AG09319 (cell line): ENCODE measurements at regions not wholly inside any gene's neighbourhood (a gene's known extent, or its start where the extent isn't known, plus 50 kb on each side); places are given as distances from the start of the nearest gene placed in this dataset.
"Not testable (repeated sequence)": the region's sequence is repeated elsewhere in the genome, so short reads cannot be mapped to it uniquely, and the experiment has no call there.

Experiments used
- DNase-seq: peaks from one replicate; pipeline ENCODE4 v3.0.0-alpha.2; 2010; ENCODE audit warnings: low read depth; ENCODE audit errors: extremely low read depth
- TF ChIP-seq, protein P1 (sequence below): IDR thresholded peaks from 2 replicates; pipeline ENCODE4 v1.5.1; 2011; ENCODE audit warnings: low read depth, mild to moderate bottlenecking, inconsistent platforms, low read length, moderate library complexity

DNA sequence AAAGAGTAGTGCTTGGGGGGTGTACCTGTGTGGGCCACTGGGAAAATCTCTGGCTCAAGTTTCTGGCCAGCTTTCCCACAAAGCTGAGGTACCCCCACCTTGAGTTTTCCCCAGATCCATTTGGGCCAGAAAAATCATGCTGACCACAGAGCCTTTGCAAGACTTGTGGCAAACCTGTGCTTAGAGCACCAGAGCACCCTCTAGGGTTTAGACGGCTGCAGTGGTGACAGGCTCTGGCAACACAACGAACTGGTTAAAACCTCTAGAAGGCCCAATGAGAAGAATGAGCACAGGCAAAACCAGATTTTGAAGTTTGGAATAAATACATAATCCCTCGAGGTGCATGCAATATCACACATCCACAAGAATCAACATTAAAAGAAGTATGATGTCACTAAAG is 290.7 kb upstream of the FOLH1 start:
- TF ChIP-seq, protein P1, sequence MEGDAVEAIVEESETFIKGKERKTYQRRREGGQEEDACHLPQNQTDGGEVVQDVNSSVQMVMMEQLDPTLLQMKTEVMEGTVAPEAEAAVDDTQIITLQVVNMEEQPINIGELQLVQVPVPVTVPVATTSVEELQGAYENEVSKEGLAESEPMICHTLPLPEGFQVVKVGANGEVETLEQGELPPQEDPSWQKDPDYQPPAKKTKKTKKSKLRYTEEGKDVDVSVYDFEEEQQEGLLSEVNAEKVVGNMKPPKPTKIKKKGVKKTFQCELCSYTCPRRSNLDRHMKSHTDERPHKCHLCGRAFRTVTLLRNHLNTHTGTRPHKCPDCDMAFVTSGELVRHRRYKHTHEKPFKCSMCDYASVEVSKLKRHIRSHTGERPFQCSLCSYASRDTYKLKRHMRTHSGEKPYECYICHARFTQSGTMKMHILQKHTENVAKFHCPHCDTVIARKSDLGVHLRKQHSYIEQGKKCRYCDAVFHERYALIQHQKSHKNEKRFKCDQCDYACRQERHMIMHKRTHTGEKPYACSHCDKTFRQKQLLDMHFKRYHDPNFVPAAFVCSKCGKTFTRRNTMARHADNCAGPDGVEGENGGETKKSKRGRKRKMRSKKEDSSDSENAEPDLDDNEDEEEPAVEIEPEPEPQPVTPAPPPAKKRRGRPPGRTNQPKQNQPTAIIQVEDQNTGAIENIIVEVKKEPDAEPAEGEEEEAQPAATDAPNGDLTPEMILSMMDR: no peak
- DNase-seq: no peak

DNA sequence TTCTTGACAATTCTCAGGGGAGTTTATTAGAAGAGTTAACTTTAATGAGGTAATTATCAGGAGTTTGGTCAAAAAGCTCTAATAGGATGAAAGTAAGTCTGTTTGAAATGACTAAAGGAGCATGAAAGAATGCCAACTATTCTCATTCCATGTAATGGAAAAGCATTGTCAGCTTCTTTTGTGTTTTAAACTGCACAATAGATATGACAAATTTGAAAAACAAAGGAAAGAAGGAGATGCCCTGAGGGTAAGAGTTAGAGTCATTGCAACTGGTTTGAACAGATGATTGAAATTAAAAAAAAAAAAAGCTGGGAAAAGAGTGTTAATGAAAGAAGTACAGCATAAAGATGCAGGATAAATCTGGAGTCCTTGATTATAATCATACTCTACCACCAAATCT is 296.8 kb upstream of the FOLH1 start:
- DNase-seq: no peak
- TF ChIP-seq, protein P1: no peak

DNA sequence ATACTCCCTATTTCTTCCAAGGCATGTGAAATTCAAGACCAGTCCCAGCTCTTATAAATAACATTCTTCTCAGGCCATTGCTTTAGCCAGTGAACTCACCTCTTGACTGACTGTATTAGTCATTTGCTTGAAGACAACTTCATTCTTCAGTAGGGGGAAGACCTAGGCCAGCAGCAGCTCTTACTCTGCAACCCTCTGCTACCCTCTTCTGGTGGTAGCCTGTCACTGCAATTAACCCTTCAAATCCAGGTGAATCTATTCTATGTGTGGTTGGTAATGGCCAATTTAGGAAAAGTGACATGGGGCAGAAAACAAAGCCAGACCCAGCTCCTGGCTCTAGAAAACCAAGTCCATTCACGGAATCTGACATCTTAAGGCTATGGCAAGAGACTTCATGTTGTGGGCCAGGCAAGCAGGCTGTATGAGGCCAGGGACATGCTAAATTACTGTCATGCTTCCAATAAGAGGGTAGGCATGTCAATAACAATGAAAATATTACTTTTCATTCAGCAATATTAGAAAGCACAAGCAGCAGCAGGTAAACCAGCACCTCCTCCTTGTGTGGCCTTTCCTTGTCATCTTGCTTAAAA is 317.9 kb upstream of the FOLH1 start:
- DNase-seq: not testable (repeated sequence)
- TF ChIP-seq, protein P1: peak; percentile 31

DNA sequence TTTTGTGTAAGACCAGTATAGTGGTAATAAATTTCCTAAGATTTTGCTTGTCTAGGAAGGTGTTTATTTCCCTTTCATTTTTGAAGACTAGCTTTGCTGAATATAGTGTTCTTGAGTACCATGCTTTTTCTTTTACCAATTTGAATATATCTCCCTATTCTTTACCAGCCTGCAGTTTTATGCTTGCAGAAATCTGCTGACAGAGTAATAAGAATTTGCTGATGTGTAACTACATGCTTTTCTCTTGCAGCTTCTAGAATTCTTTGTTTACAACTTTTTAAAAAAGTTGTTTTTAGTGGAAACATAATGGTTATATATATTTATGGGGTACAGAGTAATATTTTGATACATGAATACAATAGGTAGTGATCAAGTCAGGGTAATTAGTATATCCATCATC is 324.8 kb upstream of the FOLH1 start:
- DNase-seq: no peak
- TF ChIP-seq, protein P1: no peak

DNA sequence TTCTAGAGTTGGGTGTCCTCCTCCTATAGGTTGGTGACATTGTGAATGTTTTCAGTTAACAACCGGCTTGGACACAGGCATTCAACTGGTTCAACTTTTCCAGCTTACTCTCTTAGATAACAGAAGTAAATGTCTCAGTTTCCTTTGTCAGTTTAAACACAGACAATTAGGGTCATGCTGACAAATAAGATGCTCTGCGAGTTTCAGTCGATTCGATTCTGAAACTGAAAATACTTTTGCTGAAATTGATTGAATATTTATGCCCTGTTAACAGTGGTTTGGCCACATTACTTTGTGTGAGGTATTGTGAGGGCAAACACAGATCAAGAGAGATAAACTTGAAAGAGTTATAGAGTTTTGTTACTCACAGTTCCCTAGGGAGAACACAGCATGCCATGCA is 330.5 kb upstream of the FOLH1 start:
- DNase-seq: not testable (repeated sequence)

DNA sequence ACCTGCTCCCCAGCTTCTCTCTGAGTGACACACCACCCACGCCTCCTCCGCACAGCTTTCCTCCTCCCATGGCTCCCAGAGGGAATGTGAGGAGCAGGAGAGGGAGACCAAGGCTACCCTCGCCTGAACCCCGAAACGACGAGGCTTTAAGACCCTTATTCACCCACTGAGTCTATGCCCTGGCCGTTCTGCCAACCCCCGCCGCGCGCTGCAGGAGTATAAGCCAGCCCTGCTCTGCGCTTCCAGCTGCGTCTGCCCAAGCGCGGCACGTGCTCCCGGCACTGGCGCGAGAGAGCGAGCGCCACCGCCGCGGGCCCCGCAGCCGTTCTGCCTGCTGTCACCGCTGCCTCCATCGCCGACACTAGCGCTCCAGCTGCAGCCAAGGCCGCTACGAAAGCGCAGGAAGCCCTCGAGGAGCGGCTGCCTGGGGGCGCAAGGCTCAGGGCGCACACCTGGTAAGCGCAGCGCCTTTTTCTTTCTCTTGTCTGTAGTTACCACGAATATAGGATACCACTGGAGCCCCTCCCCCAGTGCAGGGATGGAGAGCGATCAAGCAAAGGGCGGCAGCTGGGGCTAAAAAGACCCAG is 350.0 kb upstream of the FOLH1 start:
- not testable (repeated sequence) for DNase-seq

DNA sequence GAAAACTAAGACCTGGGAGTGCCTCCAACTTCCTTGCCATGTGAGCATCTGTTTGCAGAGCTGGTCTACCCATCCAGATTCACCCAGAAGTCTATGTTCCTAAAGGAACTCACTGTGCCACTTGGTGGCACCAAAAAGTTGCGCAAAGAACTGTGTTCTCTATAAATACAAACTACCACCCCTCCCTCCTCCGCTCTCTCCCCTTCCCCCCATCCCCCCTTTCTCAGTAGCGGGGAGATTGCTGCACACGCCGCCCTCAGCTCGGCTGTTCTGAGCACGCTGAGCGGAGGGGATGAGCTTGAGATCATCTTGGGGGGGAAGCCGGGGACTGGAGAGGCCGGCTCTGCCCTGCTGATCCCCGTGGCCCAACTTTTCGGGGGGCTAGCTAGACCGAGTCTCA is 352.2 kb upstream of the FOLH1 start:
- not testable (repeated sequence) for DNase-seq

DNA sequence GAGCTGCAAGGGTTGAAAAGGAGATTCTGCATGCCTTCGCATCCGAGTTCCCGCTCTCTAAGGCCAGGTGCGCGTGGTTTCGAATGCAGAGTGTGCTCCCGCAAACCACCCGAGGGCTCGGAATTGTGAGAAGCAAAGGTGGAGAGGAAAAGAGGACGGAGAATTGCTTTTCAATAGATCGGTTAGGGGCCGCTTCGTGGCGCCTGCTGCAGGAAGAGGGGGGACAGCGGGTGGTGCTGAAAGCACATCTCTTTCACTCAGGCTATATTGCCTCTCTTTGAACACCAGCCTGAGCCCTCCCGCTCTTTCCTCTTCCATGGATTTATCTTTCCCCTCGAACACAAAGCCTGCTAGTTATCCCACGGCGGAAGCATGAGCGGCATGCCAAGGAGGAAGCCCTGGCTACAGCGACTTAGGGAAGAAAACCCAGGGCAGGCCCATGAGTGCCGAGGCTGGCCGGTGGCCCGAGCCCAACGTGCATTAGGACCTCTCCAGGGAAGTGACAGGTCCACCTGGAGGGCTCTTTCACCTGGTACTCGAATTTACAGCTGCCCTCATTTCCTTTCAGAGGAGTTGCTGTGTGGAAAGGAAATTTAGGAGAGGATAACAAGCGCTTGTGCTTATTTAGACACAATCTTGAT is 353.0 kb upstream of the FOLH1 start:
- DNase-seq: not testable (repeated sequence)

DNA sequence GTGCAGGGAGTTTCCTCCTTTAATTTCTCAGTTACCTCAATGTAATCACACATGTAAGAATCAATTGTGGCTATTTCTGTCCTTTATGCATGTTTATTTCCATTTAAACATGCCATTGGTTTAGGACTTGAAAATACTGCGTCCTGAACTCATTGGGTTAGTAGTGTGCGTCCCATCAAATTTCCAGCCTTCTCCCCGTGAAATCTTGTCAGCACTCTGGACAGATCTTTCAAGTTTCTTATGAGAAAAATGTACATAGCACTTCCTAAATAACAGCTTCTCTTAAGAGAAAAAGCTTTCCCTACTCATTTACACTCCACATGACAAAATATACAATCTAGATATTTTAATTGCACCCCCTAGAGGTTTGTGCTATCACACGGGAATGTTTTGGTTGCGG is 353.9 kb upstream of the FOLH1 start:
- not testable (repeated sequence) for DNase-seq

DNA sequence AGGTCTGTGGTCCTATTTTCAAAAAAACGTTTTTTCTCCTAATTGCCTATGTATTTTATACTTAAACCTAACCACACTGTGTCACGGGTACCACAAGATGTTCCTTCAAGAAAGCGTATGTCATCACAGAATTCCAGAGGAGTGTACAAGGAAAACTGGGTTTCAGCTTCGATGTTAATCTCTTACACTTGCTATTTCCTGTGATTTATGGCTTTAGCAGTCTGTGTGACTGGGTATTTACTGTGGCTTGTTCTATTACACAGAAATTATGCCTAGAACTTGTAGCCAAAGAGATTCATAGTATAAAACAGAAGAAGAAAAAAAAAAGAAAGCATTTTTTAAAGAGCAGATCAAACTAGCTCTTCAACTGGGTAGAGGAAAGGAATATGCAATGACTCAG is 371.1 kb upstream of the FOLH1 start:
- DNase-seq: not testable (repeated sequence)

DNA sequence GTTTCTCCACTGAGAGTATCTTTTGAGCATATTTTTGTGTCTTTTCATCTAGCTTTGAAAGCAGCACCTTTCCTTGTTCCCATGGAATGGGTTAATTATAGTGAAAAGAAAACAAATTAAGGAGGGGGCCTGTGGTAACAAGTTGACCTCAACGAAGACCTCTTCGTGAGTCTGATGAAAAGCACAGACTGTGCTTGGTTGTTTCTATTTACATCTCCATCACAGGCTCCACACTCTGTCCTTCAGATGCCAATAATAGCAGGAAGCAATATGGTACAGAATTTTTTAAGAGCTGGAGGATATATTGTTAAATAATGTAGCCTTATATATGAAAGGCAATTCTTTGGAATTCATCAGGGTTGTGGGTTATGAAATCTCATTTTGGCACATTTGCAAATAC is 366.7 kb upstream of the OR4C13 start:
- DNase-seq: not testable (repeated sequence)

DNA sequence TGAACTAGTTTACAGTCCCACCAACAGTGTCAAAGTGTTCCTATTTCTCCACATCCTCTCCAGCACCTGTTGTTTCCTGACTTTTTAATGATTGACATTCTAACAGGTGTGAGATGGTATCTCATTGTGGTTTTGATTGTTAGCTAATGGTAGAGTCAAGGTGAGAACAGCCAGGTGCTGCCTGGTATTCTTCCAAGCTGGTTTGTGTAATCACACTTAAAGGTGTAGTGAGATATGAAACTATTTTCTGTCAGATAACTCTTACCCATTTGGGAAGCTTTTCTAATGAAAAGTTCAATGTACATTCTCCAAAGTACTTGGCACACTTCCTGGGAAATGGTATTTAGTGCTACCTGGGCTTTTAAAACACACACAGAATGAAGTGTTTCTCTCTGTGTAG is 343.3 kb upstream of the OR4C13 start:
- not testable (repeated sequence) for DNase-seq

DNA sequence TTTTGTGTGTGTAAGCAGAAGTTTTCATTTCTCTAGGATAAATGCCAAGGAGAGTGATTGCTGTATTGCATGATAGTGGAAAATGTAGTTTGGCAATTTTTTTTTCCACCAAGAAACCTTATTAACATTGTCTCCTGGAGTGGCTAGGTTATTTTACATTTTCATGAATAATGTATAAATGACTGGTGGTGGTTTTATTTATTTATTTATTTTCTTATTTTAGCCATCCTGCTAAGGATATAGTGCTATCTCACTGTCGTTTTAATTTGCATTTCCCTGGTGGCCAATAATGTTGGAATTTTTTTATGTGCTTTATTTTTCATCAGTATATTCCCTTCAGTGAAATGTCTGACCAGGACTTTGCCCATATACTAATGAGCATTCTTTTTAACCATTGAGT is 328.3 kb upstream of the OR4C13 start:
- not testable (repeated sequence) for DNase-seq

DNA sequence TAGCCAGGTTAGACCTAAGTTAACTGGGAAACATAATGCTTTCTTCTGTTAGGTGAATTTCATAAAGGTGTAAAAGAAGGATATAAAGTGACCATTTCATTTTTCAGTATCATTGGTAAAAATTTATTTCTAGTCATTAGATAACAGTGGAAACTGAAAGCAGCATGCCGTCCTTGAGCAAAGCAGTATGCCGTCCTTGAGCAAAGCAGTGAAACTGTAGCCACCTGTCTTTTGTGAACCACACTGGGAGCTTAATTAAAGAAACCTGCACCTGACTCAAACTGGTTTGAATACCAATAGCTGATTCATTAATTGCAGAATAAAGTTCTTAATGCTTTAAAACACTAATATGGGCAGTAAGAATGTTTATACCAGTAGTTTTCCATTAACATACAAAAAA is 281.5 kb upstream of the OR4C13 start:
- not testable (repeated sequence) for DNase-seq

DNA sequence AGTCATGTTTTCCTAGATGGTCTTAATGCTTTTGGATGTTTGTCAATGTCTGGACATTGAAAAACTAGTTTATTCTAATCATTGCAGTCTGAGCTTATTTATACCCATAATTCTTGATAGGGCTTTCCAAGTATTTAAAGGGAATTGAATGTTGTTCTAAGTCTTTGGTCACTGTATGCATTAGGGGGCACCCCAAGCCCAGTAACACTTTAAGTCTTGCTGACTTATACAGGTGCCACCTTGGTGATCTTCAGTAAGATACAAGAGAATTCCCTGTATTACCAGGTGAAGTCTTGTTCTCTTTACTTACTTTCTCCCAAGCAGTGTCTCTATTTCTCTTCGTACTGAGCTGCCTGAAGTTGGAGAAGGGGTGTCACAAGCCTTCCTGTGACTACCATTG is 250.1 kb upstream of the OR4C13 start:
- DNase-seq: not testable (repeated sequence)

DNA sequence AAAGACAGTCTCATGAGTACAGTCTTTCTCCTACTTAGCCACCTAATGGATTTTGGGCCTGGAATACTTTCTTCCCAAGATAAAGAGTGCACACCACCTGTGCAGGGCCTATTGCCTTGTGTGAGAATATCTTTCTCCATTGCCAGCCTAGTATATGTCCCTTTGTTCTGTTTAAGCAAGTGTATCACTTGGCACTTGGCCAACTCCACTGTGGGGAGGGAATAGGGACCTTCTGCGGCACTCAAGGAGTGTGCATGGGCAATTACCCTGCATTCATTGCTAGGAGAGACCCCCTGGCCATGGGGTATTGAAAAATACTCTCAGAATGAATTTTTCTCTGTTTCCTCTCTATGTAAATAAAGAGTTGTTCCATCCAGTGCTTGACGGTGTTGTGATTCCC is 201.7 kb upstream of the OR4C13 start:
- not testable (repeated sequence) for DNase-seq
